NCI-H69 (cell line): ENCODE measurements at regions not wholly inside any gene's neighbourhood (a gene's known extent, or its start where the extent isn't known, plus 50 kb on each side); places are given as distances from the start of the nearest gene placed in this dataset.
A peak's percentile ranks its signal among the peaks of the same experiment; 100 is the strongest.

Experiments
- DNase-seq: peaks from one replicate; lab custom pipeline; 2025; lab: John Stamatoyannopoulos, UW

DNA sequence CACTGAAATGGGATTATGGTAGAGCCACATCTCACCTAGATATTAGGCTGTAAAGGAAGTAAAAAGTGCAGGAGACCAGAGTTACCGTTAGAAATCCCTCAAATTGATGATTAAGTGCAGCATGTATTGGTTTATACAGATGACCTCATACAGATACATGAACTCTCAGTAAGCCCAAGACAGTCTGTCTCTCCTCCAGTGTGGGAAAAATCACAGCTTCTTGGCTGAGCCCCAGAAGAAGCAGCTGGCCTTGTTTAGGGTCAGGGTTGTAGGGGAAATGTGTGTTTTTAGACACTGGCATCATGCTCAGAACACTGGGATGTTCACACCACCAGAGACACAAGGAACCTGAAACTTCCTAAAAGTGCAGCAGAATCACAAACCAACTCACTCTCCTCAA lies 135.9 kb downstream of the KATNIP start:
- peak; percentile 52 for DNase-seq

DNA sequence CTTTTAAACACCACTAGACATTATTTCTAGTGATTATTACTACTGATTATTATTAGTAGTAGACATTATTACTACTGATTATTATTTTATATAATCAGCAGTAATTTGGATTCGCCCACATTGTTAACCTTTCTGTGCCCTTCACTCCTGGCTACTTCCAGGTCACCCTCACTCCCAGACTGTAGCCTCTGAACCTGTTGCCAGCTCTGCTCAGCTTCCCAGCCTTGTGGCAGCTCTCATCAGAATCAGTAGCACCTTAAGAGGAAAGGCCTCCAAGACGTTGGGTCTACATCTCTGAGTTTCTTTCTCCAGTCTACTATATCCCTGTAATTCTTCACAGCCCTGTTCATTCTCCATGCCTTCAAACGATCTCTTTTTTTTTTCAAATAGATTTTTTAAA lies 137.0 kb downstream of the KATNIP start:
- no peak for DNase-seq

DNA sequence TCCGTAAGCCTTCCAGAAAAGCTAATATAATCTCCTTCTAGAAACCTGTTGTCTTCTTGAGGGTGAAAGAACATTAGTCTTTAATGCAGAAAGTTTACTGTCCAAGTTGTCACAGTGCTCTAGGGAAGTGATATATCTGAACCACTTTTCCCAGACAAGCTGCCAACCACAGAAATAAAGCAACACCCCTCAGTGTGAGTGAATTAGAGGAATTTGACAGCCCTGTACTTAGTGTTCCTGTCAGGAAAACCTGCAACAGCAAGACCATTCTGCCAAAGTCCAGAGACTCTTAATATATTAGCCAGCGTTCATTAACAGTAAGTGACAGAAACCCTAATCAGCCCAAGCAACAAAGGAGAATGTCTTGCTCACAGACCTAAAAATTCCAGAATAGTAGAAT lies 137.7 kb downstream of the KATNIP start:
- no peak for DNase-seq

DNA sequence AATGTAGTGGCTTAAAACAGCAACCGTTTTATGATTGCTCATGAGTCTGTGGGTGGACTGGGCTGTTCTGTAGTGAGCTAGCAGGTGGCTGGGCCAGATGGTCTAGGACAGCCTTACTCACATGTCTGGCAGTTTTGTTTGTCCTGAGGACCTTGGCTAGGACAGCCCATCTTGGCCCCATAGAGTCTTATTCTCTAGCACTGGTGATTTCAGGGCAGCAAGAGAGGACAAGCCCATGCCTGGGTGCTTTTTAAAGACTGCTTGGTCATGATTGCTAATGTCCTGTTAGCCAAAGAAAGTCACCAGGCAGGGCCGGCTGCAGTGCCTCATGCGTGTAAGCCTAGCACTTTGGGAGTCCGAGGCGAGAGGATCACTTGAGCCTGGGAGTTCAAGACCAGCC lies 139.8 kb downstream of the KATNIP start:
- peak; percentile 27 for DNase-seq

DNA sequence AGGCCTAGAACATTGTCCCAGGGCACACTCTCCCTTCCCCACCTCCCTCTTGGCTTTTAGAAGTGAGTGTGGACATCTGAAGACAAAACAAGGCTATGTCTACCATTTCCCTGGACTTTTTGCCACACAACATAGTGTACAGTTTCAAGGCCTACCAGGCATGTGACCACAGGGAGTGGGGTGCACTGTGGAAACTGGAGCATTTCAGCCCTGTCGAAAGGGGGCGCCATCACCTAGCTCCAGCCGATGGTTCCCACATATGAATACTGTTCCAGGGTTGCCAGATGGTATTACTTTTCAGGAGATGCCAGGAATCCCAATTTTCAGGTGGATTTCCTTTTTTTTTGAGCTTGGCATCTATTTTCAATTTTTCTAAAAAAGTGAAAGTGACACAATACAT lies 140.7 kb downstream of the KATNIP start:
- peak; percentile 12 for DNase-seq

DNA sequence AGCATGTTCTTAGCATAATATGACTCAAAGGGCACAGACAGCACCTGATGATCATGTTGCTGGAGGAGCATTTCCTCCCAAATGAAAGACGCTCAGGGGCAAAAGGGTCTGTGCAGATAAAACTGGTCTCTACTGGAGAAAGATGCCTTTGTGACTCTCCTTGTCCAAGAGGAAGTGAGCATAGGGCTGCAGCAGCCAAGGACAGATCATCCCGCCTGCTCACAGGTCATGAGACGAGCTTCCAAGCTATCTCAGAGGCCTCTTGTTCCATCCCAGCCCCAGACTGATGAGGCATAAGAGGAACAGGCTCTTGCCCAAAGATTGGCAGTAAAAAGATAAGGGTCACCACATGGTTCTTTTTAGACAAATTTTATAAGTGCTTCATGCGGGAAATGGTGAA lies 141.8 kb downstream of the KATNIP start:
- no peak for DNase-seq

DNA sequence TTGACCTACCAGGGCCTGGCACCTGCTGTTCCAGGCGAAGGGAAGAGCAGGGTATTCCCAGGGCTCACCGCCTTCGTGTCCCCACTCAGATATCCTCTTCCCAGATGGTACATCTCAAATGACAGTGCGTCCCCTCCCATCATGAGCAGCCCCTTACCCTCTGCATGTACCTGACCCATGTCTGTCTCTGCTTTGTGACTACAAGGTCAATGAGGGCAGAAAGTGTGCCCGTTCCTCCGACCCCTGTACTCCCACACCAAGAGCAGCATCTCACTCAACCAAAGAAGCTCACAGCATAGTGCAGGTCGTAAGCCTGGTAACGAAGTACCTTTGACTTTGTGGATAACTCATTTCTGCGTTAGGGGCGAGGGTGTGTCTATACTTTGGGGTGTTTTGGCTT lies 142.6 kb downstream of the KATNIP start:
- DNase-seq: no peak

DNA sequence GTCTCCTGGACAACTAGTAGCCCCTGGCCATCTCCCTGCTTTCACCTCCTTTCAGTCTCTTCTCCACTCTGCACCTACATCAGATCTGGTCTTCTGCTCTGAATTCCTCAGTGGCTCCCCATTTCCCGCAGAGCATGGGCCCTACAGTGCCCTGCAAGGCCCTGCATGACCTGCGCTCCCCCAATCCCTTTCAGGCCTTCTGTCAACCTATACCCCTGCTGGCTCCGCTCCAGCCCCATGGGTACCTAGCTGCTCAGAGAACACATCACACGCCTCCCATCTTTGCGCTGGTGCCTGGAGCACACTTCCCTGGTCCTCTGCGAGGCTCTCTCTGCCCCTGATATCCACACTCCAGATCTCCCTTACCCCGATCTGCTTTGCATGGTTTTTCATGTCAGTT lies 145.2 kb downstream of the KATNIP start:
- DNase-seq: no peak

DNA sequence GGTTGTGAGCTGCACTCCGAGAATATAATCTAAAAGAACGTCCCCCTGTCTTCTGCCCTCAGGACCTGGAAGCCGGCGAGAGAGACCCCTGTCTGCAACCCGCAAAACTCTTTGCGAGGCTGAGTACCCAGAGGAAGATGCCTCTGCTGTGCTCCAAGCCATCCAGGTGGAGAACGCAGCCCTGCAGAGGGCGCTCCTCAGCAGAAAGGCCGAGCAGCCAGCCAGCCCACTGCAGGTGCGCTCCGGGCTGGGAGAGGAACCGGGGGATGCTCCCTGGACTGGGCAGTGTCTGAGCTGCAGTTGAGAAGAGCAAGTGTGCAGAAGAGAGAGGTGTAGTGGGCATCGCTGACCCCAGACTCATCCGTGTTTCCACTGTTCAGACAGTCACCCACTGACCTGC lies 148.3 kb downstream of the KATNIP start:
- DNase-seq: peak; percentile 41

DNA sequence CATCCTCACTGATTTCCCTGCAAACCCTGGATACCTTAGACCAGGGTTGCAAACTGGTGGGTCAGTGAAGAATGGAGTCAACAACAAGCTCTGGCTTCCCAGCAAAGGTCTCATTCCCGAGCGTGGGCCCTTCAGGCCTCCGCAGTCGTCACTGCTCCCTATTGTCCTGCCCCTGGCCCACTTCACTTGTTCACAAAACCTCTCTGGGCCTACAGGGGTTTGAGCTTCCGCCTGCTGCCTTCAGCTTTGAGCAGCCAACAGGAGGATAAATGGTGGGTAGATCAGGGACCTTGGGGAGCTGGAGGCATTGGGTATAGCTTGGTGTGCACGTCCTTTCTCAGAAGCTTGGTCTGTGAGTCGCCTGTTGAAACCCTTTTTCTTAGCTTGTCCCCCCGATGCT lies 148.8 kb downstream of the KATNIP start:
- DNase-seq: no peak

DNA sequence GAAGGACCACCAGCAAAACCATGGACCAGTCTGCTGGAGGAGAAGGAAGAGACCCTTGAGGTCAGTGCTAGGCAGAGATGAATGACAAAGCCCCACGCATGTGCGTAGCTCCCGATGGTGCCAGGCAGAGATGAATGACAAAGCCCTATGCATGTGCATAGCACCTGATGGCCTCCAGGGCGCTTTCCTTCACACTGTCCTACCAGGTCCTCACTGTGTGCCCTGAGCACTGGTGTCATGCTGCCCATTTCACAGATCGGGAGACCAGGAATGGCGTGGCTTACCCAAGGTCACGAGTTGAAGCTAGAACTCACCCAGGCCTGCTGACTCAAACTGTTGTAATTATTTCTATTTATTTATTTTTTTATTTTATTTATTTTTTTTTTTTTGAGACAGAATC lies 149.6 kb downstream of the KATNIP start:
- no peak for DNase-seq

DNA sequence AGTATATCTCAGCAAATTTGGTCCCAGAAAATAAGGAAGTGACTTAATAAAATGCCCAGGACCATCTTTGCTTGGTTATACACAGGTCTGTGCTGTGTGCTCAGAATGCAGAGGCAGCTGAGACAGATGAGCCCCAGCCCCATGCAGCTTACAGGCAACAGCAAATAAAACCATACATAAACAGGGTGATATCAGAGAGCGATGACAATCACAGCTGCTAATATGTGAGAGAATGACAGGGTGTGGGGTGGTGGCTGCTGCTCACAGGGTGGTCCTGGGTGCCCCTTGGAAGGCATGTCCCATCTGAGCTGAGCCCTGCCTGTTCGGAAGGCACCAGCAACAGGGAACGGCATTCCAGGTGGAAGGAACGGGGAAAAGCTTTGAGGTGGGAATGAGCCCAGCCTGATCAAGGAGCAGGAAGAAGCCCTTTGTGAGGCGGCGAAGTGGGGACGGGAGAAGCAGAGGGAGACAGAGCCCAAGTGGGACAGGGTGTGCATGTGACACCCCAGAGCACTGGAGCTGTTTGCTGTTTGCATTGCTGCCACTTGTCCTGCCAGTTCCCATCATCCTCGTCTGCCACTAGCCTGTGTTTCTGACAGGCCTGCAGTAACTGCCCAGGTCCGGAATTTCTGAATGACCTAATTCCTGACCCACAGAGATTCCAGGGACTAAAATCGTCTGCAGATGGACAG lies 150.5 kb downstream of the KATNIP start:
- no peak for DNase-seq

DNA sequence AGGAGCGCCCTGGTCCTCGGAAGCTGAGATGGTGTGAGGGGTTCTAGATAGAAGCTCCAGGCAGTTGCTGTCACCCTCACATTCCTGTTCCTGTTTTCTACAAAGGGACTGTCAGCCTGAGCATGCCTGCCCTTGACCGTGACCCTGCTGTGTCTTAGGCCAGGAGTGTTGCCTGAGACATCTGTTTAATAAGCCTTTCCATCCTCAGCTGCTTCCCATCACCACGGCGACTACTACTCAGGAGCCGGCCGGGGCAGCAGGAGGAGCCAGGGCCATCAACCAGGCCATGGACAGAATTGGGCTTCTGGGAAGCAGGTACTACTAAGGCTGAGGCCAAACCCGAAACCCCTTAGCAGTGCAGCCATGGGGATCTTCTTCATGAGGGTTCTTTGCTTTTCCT lies 151.4 kb downstream of the KATNIP start:
- DNase-seq: no peak

DNA sequence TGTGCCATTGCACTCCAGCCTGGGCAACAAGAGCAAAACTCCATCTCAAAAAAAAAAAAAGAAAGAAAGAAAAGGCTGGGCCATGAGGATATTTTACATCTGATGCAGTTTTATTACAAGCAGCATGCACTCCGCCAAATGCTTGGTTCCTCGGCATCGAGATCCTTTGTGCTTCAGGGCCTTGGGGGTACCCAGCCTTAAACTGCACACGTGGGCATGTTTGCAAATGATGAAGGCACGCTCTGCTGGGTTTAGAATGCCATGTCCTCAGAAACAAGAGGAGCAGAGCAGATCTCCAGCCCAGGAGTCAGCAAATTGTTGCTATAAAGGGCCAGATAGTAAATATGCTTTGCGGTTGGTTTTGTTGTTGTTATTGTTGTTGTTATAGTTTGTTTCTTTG lies 153.2 kb downstream of the KATNIP start:
- DNase-seq: no peak

DNA sequence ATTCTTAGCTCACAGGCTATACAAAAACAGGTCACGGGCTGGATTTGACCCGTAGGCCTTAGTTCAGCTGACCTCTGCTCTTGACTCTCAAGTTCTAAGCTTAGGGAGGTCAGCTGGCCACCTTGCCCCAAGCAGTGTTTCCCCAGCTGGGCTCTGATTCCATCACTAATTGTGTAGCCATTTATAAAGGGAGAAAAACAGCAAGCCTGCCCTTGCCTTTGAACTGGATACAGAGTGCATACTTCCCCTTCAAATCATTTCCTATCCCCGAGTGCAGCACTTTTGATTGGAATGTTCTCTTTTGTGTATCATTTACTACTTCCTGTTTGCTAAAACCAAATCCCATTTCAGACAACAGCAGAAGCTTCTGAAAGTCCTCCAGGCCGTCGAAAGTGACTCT lies 153.6 kb downstream of the KATNIP start:
- DNase-seq: no peak

DNA sequence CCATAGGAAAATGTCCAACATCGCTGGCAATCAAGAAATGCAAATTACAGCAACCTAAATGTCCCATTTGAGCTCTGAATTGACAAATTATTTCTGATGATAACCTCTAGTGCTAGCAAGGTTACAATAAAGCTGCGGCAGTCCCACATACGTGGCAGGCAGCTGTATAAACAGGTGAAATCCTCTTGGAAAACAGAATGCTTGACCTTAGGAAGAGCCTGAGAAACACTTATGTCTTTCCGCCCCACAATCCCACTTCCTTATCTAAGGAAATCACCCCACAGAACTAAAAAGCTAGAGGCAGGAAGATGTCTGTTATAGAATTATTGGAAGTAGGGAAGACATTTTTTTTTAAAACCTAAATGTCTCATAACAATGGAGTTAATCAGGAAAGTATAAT lies 154.3 kb downstream of the KATNIP start:
- no peak for DNase-seq

DNA sequence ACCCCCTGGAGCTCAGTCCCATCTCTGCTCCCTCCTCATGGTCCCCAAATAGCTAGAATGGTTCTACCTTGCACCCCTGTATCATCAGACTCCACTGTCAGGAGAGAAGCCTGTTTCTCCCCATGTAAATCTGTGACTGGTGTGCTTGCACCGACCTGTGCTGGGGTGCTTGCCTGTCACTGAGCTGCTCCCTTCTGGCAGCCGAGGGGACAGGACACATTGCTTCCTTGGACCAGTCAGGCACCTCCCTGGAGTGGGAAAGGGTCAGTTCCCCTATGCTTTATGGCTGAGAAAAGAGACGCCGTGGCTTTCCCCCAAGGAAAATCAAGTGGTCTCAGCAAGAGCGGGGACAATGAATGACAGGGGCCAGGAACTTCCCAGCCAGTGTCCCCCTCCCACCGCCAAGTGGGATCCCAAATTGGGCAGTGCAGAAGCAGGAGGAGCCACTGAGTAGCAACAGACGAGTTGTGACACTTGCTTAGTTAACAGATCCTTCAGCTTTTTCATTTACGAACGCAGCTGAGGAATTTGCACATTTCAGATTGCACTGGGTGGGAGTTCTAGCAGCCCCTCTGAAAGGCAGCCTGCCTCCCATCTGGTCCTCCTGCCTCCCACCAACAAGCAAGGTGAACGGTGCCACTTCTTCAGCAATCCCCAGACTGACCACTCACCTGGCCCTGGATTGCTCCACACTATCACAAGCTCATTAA lies 156.4 kb downstream of the KATNIP start:
- DNase-seq: no peak

DNA sequence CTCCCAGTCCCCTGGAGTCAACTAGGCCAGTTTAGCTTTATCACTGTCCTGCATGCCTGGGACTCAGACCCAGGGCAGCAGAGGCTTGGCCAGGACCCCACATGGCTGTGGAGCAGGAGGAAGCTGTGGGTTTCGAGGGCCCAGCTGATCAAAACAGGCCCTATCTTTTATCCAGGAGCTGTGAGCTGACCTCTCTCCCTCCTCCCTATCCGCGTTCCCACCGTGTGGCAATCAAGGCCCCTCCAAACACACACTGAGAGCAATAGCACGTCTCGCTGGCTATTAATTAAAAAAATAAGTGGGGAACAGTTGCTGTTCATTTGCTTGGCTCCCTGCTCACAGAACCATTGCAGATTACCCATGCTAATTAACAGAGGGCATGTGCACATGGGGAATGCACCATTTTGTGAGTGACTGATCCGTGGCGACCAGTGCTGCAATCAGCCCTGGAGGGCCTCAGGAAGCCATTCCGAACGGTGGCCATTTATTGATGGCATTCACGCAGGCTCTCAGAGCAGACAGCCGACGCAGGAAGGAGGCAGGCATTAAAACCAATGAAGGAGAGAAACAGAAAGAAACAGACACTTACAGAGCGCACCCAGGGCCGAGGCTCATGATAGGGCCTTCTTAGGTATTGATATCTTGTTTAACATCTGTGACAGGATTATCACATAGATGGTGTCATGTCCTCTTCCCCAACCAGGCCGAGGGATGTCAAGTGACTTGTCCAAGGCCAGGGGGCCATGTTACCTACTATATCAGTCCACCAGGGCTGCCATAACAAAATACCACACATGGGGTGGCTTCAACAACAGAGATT lies 157.1 kb downstream of the KATNIP start:
- no peak for DNase-seq

DNA sequence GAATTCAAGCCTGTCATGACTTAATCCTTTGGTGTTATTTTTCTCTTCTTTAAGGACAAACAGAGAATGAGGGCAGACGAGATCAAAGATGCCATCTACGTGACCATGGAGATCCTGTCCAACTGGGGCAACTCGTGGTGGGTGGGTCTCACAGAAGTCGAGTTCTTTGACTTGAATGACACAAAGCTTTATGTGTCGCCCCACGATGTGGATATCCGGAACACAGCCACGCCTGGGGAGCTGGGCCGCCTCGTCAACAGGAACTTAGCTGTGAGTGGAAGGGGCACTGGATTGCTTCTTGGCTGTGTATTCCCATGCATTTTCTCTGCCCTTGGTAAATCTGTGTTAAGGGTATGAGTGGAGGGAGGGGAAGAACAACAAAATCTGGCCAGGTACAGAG lies 158.7 kb downstream of the KATNIP start:
- no peak for DNase-seq

DNA sequence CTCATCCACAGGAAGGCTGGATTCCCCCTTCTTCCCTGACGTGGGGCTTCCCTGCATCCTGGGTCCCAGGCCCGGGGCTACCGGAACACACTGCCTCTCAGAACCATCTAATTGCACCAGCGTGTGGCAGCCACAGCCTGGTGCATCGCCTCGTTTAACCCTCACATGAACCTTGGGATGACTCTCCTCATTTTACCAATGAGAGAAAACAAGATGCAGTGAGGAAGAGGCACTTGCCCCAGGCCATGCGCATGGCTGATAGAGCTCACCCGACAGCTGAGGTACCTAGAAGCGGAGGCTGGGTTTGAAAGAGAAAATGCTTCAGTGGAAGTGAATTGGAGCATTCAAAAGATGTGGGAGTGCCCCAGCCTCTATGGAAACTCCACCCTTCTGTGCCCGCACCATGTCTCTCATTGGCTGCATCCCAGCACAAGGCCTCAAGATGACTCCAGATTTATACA lies 162.3 kb downstream of the KATNIP start:
- no peak for DNase-seq

DNA sequence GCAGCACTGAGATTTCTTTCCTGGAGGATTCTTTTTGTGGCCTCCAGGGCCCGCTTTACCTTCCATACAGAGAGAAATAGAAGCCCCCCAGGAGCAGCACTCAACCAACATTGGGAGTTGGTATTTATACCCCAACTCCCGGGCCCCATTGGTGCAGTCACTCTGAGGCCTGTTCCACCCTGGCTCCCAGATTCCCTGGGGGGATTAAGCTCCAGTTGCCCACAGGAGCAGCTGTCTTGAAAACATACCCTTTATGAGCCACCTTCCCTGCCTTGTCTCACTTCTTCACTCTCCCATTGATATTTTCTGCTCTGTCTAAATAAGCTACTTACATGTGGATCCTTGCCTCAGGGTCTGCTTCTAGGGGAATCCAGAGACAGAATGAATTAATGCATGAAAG lies 167.8 kb downstream of the KATNIP start:
- DNase-seq: no peak

DNA sequence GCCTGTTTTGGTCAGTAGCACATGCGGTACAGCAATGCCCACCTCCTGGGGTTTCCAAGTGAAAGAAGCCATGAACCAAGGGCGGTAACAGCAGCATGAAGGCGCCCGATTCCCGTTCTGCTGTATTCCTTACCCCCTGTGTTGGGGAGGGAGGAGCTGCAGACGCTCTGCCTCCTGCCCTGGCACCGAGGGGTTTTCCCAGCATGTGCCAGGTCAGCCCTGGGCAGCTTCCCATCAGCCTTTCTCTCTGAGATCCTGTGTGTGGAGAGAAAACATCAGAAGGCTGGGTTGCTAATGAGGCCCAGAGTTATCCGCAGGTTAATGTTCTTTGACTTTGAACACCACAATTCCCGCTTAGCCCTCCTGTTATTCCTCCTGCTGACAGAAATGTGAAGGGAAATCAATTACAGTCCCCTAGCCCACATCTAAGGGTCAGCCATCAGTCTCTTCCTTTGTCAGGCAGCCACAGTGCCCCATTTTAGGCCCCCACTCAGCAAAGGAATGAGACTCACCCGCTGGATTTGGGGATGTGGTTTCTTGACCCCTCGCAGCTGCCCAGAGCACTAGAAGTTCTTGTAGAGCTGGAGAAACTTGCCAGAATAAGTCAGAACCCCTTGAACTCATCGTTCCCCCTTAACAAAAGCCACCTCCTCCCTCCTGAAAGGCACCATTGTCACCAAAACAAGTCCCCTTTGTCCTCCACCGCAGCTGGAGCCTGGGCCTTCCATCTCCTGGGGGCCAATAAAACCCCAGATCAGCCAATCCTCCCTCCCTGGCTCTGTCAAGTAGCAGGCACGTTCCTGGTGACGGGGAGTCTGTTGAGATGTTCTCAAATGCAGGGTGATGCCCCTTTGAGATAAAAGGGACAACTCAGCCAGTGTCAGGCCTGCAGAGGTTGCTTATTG lies 168.5 kb downstream of the KATNIP start:
- DNase-seq: no peak
